Activated naive CD4-positive, alpha-beta T cell treated with anti-CD3 and anti-CD28 coated beads, Interleukin-2, amount 50 U/mL, for 72 hours (primary cell): ENCODE measurements at regions not wholly inside any gene's neighbourhood (a gene's known extent, or its start where the extent isn't known, plus 50 kb on each side); places are given as distances from the start of the nearest gene placed in this dataset.
A peak's percentile ranks its signal among the peaks of the same experiment; 100 is the strongest.

Experiments
- ATAC-seq, 2 donors: fragments of 150-1000 bp; cut with Tn5 transposase; 2 replicates each; pipeline ENCODE4 v1.10.0; 2021; ENCODE audit warnings: mild to moderate bottlenecking in 2 of 2, moderate library complexity in 2 of 2
- DNase-seq, 2 donors: peaks; one replicate each; pipeline ENCODE4 v3.0.0; 2021 to 2022; ENCODE audit warnings: low spot score in 2 of 2
- H3K27ac Mint-ChIP-seq, 2 donors: one replicate each; pipeline ENCODE4 v1.8.0; 2022; ENCODE audit warnings: mild to moderate bottlenecking in 2 of 2, mixed read lengths in 2 of 2
- H3K36me3 Mint-ChIP-seq, 2 donors: one replicate each; pipeline ENCODE4 v1.8.0; 2022; ENCODE audit warnings: mixed read lengths in 2 of 2
- H3K9me3 Mint-ChIP-seq, 2 donors: one replicate each; pipeline ENCODE4 v1.8.0; 2022; ENCODE audit warnings: mixed read lengths in 2 of 2

- Mint-ChIP-seq H3K27ac (no peak overlapping the region), H3K9me3 (no peaks in the 10 kb centered on the region), H3K36me3 (no peaks in the 10 kb centered on the region)
- DNase-seq: no peak
- ATAC-seq: no peak
These were observed 88.3 kb upstream of the BMP2K start for GRCh38 chr4:78687818-78688217.

GRCh38 chr4:78688366-78688765, 87.8 kb upstream of the BMP2K start:
- ATAC-seq (no peak), DNase-seq (no peak)
- Mint-ChIP-seq H3K9me3 (no peaks in the 10 kb centered on the region), H3K36me3 (no peaks in the 10 kb centered on the region), H3K27ac (no peak overlapping the region)

- no peaks in the 10 kb centered on the region for H3K9me3 Mint-ChIP-seq
- no peak overlapping the region for H3K27ac Mint-ChIP-seq
- DNase-seq: no peak
- no peaks in the 10 kb centered on the region for H3K36me3 Mint-ChIP-seq
- no peak for ATAC-seq
These were observed 86.9 kb upstream of the BMP2K start for GRCh38 chr4:78689261-78689660.

GRCh38 chr4:78689700-78690323, 86.3 kb upstream of the BMP2K start:
- H3K27ac Mint-ChIP-seq: no peak overlapping the region
- DNase-seq: no peak
- no peaks in the 10 kb centered on the region for H3K9me3 Mint-ChIP-seq
- no peak for ATAC-seq
- no peaks in the 10 kb centered on the region for H3K36me3 Mint-ChIP-seq

GRCh38 chr4:78691334-78691754, 84.8 kb upstream of the BMP2K start:
- H3K9me3 Mint-ChIP-seq: no peaks in the 10 kb centered on the region
- ATAC-seq (peak; percentile 22 to 32), DNase-seq (no peak)
- no peaks in the 10 kb centered on the region for H3K36me3 Mint-ChIP-seq
- H3K27ac Mint-ChIP-seq: no peak overlapping the region

GRCh38 chr4:78691971-78692821, 84.0 kb upstream of the BMP2K start:
- Mint-ChIP-seq H3K36me3 (no peaks in the 10 kb centered on the region), H3K9me3 (no peaks in the 10 kb centered on the region), H3K27ac (no peak overlapping the region)
- no peak for DNase-seq
- ATAC-seq: peak; percentile 64 to 70

GRCh38 chr4:78692822-78693170, 83.4 kb upstream of the BMP2K start:
- Mint-ChIP-seq H3K9me3 (no peaks in the 10 kb centered on the region), H3K36me3 (no peaks in the 10 kb centered on the region), H3K27ac (no peak overlapping the region)
- ATAC-seq (no peak), DNase-seq (no peak)

- ATAC-seq: no peak
- Mint-ChIP-seq H3K9me3 (no peaks in the 10 kb centered on the region), H3K36me3 (no peaks in the 10 kb centered on the region), H3K27ac (no peak overlapping the region)
- no peak for DNase-seq
These were observed 82.2 kb upstream of the BMP2K start for GRCh38 chr4:78693777-78694456.

- Mint-ChIP-seq H3K9me3 (no peaks in the 10 kb centered on the region), H3K36me3 (no peaks in the 10 kb centered on the region), H3K27ac (no peak overlapping the region)
- ATAC-seq: no peak
- DNase-seq: no peak
These were observed 81.7 kb upstream of the BMP2K start for GRCh38 chr4:78694457-78694787.

- H3K27ac Mint-ChIP-seq: no peak overlapping the region
- H3K36me3 Mint-ChIP-seq: no peaks in the 10 kb centered on the region
- DNase-seq: no peak
- ATAC-seq: no peak
- no peaks in the 10 kb centered on the region for H3K9me3 Mint-ChIP-seq
These were observed 80.2 kb upstream of the BMP2K start for GRCh38 chr4:78695910-78696309.

- no peak overlapping the region for H3K27ac Mint-ChIP-seq
- ATAC-seq (no peak), DNase-seq (no peak)
- H3K36me3 Mint-ChIP-seq: peaks cover 17 to 19% of the 10 kb centered on the region in 2 donors
- peaks cover 14 to 17% of the 10 kb centered on the region in 2 donors for H3K9me3 Mint-ChIP-seq
These were observed 73.1 kb upstream of the BMP2K start for GRCh38 chr4:78703079-78703478.

- no peak for ATAC-seq
- no peak for DNase-seq
- H3K27ac Mint-ChIP-seq: no peak overlapping the region
- peaks cover 14 to 17% of the 10 kb centered on the region in 2 donors for H3K9me3 Mint-ChIP-seq
- H3K36me3 Mint-ChIP-seq: peaks cover 17 to 19% of the 10 kb centered on the region in 2 donors
These were observed 71.8 kb upstream of the BMP2K start for GRCh38 chr4:78704317-78704716.

- Mint-ChIP-seq H3K36me3 (peaks cover 17 to 19% of the 10 kb centered on the region in 2 donors), H3K27ac (no peak overlapping the region), H3K9me3 (peaks cover 14 to 17% of the 10 kb centered on the region in 2 donors)
- ATAC-seq: no peak
- DNase-seq: no peak
These were observed 71.0 kb upstream of the BMP2K start for GRCh38 chr4:78704981-78705683.

- peaks cover 17 to 19% of the 10 kb centered on the region in 2 donors for H3K36me3 Mint-ChIP-seq
- peaks cover 14 to 17% of the 10 kb centered on the region in 2 donors for H3K9me3 Mint-ChIP-seq
- ATAC-seq (no peak), DNase-seq (no peak)
- H3K27ac Mint-ChIP-seq: no peak overlapping the region
These were observed 69.8 kb upstream of the BMP2K start for GRCh38 chr4:78706302-78706701.

- no peak overlapping the region for H3K27ac Mint-ChIP-seq
- H3K36me3 Mint-ChIP-seq: peaks cover 14 to 15% of the 10 kb centered on the region in 2 donors
- no peak for ATAC-seq
These were observed 68.9 kb upstream of the BMP2K start for GRCh38 chr4:78707268-78707667.

GRCh38 chr4:78707793-78708192, 68.4 kb upstream of the BMP2K start:
- peaks cover 9 to 10% of the 10 kb centered on the region in 2 donors for H3K9me3 Mint-ChIP-seq
- H3K36me3 Mint-ChIP-seq: peaks cover 9 to 10% of the 10 kb centered on the region in 2 donors
- H3K27ac Mint-ChIP-seq: no peak overlapping the region
- ATAC-seq: no peak
- DNase-seq: no peak

More at GRCh38 chr4:78707268-78707667, 68.9 kb upstream of the BMP2K start:
- H3K9me3 Mint-ChIP-seq: peaks cover 14 to 15% of the 10 kb centered on the region in 2 donors
- DNase-seq: no peak

- ATAC-seq (no peak), DNase-seq (no peak)
- no peaks in the 10 kb centered on the region for H3K36me3 Mint-ChIP-seq
- H3K9me3 Mint-ChIP-seq: no peaks in the 10 kb centered on the region
- H3K27ac Mint-ChIP-seq: no peak overlapping the region
These were observed 65.6 kb upstream of the BMP2K start for GRCh38 chr4:78710536-78710935.
